ENCODE measurements at regions not wholly inside any gene's neighbourhood (a gene's known extent, or its start where the extent isn't known, plus 50 kb on each side); places are given as distances from the start of the nearest gene placed in this dataset.

DNA sequence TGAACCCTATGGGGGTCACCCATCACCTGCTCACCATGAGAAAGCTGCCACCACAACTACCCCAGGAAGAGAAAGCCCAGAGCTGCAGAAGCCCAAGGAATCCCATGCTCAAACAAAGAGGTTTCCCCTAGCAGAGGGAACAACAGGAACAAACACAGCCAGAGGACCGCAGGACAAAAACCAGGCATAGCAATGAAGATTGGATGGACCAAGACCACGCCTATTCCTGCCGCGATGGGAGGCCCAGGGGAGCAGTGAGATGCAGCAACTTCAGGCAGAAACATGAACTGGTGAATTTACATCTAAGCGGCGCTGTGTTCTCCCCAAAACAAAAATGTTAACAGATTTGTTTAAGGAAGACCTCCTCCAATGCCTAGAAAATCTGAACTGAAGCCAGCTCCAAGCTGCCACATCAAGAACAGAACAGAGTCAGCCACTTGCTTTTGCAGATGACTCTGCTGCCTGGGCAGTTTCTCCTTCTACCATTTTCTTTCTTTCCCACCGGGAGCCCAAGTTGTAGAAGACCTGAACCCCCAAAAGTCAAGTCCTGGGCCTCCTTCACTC lies 134.2 kb upstream of the NEBL start:
- POLR2A ChIA-PET: no interaction called here

DNA sequence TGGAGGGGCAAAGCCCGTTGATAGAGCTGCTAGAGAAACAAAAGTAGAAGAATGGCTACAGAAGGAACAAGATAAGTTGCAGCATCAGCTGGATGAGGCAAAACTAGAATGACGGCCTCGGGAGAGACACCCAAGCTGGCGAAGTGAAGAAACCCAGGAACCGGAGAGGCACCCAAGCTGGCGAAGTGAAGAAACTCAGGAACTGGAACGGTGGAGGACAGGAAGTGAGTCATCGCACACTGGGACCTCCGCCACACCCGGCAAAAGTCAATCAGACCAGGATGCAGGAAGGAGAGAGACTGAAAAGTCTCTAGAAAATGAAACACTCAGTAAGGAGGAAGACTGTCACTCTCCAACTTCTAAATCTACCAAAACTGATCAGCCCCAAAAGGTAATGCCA lies 133.0 kb upstream of the NEBL start:
- Histone ChIP-seq H3K27me3 (ENCODE audit: control insufficient read depth, insufficient read depth, low read length) (no peaks in the 10 kb centered on the region), H3K27ac (ENCODE audit: low read depth, low read length) (no peak overlapping the region), H3K4me3 (ENCODE audit: low read depth, low read length) (no peak overlapping the region), H3K9me3 (ENCODE audit: control insufficient read depth, insufficient read depth, low read length) (no peaks in the 10 kb centered on the region)
- TF ChIP-seq, protein P1, sequence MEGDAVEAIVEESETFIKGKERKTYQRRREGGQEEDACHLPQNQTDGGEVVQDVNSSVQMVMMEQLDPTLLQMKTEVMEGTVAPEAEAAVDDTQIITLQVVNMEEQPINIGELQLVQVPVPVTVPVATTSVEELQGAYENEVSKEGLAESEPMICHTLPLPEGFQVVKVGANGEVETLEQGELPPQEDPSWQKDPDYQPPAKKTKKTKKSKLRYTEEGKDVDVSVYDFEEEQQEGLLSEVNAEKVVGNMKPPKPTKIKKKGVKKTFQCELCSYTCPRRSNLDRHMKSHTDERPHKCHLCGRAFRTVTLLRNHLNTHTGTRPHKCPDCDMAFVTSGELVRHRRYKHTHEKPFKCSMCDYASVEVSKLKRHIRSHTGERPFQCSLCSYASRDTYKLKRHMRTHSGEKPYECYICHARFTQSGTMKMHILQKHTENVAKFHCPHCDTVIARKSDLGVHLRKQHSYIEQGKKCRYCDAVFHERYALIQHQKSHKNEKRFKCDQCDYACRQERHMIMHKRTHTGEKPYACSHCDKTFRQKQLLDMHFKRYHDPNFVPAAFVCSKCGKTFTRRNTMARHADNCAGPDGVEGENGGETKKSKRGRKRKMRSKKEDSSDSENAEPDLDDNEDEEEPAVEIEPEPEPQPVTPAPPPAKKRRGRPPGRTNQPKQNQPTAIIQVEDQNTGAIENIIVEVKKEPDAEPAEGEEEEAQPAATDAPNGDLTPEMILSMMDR (IDR thresholded peaks at IDR 0.05; ENCODE audit: low read depth, low read length): no peak
- POLR2A ChIA-PET: no interaction called here
- CTCF ChIA-PET: no interaction called here
- no peak for DNase-seq (ENCODE audit: low read depth, low spot score)

More for the DNA sequence above, 134.2 kb upstream of the NEBL start:
- no peaks in the 10 kb centered on the region for H3K9me3 ChIP-seq (ENCODE audit: control insufficient read depth, insufficient read depth, low read length)
- CTCF ChIA-PET: no interaction called here
- H3K27ac ChIP-seq (ENCODE audit: low read depth, low read length): no peak overlapping the region
- H3K4me3 ChIP-seq (ENCODE audit: low read depth, low read length): no peak overlapping the region
- TF ChIP-seq, protein P1 (IDR thresholded peaks at IDR 0.05; ENCODE audit: low read depth, low read length): no peak
- H3K27me3 ChIP-seq (ENCODE audit: control insufficient read depth, insufficient read depth, low read length): no peaks in the 10 kb centered on the region
- no peak for DNase-seq (ENCODE audit: low read depth, low spot score)

- ChIA-PET CTCF (no interaction called here), POLR2A (no interaction called here)
- no peak for DNase-seq (ENCODE audit: low read depth, low spot score)
- Histone ChIP-seq H3K9me3 (ENCODE audit: control insufficient read depth, insufficient read depth, low read length) (no peaks in the 10 kb centered on the region; the same call in 1 of the 2 replicates), H3K4me3 (ENCODE audit: low read depth, low read length) (no peak overlapping the region), H3K27me3 (ENCODE audit: control insufficient read depth, insufficient read depth, low read length) (no peaks in the 10 kb centered on the region), H3K27ac (ENCODE audit: low read depth, low read length) (no peak overlapping the region)
- TF ChIP-seq, protein P1 (IDR thresholded peaks at IDR 0.05; ENCODE audit: low read depth, low read length): no peak
Measured at GRCh38 chr10:21022821-21023220, 125.7 kb upstream of the NEBL start.

DNA sequence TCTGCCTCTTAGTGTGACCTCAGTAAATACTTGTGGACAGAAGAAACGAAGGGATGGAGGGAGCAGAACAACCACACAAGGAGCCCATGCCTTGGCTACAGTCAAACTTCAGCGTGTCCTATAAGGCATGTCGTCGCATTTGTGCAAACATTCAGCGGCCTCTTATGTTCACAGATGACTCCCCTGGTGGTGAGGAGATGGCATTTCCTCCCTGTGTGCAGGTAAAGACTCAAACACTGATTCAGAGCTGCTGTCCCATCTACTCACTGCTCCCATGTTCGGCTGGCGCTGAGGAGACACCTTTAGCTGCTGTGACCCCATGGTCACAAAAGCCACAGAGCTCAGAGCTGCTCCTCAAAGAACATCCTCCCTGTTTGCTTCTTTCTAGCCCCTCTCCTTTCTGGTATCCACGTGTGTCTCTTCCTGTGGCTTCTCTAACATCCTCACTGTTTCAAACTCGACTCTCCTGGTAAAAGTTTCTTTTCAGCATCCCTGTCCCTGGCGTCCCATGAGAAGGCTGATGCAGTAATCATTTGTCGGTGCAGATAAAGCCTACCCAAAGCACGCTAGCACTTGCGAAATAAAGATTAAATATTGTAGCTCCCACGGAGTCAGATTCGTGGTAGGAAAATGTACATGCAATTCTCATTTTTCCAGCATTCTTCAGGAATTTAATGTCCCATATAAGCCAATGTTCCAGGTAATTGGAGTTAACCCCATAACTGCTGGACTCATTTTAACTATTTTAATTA lies 124.9 kb upstream of the NEBL start:
- no peaks in the 10 kb centered on the region for H3K27me3 ChIP-seq (ENCODE audit: control insufficient read depth, insufficient read depth, low read length)
- TF ChIP-seq, protein P1 (IDR thresholded peaks at IDR 0.05; ENCODE audit: low read depth, low read length): no peak
- no peaks in the 10 kb centered on the region; the same call in 1 of the 2 replicates for H3K9me3 ChIP-seq (ENCODE audit: control insufficient read depth, insufficient read depth, low read length)
- ChIA-PET POLR2A (no interaction called here), CTCF (no interaction called here)
- H3K27ac ChIP-seq (ENCODE audit: low read depth, low read length): no peak overlapping the region
- DNase-seq (ENCODE audit: low read depth, low spot score): no peak
- no peak overlapping the region for H3K4me3 ChIP-seq (ENCODE audit: low read depth, low read length)

GRCh38 chr10:21021231-21021630 lies 124.1 kb upstream of the NEBL start:
- no peaks in the 10 kb centered on the region; the same call in 1 of the 2 replicates for H3K9me3 ChIP-seq (ENCODE audit: control insufficient read depth, insufficient read depth, low read length)
- H3K27me3 ChIP-seq (ENCODE audit: control insufficient read depth, insufficient read depth, low read length): no peaks in the 10 kb centered on the region
- ChIA-PET POLR2A (no interaction called here), CTCF (no interaction called here)
- H3K4me3 ChIP-seq (ENCODE audit: low read depth, low read length): no peak overlapping the region
- TF ChIP-seq, protein P1 (IDR thresholded peaks at IDR 0.05; ENCODE audit: low read depth, low read length): no peak
- DNase-seq (ENCODE audit: low read depth, low spot score): no peak
- H3K27ac ChIP-seq (ENCODE audit: low read depth, low read length): no peak overlapping the region

Measured in AG04450 (cell line).